HG03095 (cell line): ENCODE measurements at regions not wholly inside any gene's neighbourhood (a gene's known extent, or its start where the extent isn't known, plus 50 kb on each side); places are given as distances from the start of the nearest gene placed in this dataset.

Source experiments
- ATAC-seq: cut with Tn5 transposase; IDR thresholded peaks from one replicate; pipeline ENCODE4 v1.9.1; 2021; ENCODE audit warnings: moderate library complexity; ENCODE audit not compliant: unreplicated experiment

- no peak for ATAC-seq
Observed at GRCh38 chrX:9087271-9088040, 53.5 kb upstream of the FAM9B start.

GRCh38 chrX:9088896-9089295, 55.0 kb upstream of the FAM9B start:
- no peak for ATAC-seq

GRCh38 chrX:9090766-9091165, 56.8 kb upstream of the FAM9B start:
- no peak for ATAC-seq

- no peak for ATAC-seq
Observed at GRCh38 chrX:9091258-9091657, 57.3 kb upstream of the FAM9B start.

GRCh38 chrX:9102956-9103355, 69.0 kb upstream of the FAM9B start:
- ATAC-seq: no peak

GRCh38 chrX:9108054-9108453, 74.1 kb upstream of the FAM9B start:
- no peak for ATAC-seq

GRCh38 chrX:9110808-9111207, 76.9 kb upstream of the FAM9B start:
- ATAC-seq: no peak

GRCh38 chrX:9114245-9114644, 80.3 kb upstream of the FAM9B start:
- ATAC-seq: no peak

GRCh38 chrX:9117851-9118250, 83.9 kb upstream of the FAM9B start:
- ATAC-seq: no peak

GRCh38 chrX:9122519-9123245, 88.8 kb upstream of the FAM9B start:
- no peak for ATAC-seq

GRCh38 chrX:9127986-9128385, 94.1 kb upstream of the FAM9B start:
- no peak for ATAC-seq

- no peak for ATAC-seq
Observed at GRCh38 chrX:9130031-9130430, 96.1 kb upstream of the FAM9B start.

GRCh38 chrX:9131066-9131465, 97.1 kb upstream of the FAM9B start:
- no peak for ATAC-seq

- ATAC-seq: no peak
Observed at GRCh38 chrX:9132036-9132638, 98.2 kb upstream of the FAM9B start.

GRCh38 chrX:9133426-9133825, 99.5 kb upstream of the FAM9B start:
- ATAC-seq: no peak

GRCh38 chrX:9134366-9134765, 100.4 kb upstream of the FAM9B start:
- ATAC-seq: no peak

- ATAC-seq: no peak
Observed at GRCh38 chrX:9135901-9136510, 102.1 kb upstream of the FAM9B start.

GRCh38 chrX:9137152-9137551, 103.2 kb upstream of the FAM9B start:
- no peak for ATAC-seq

GRCh38 chrX:9141496-9141895, 107.6 kb upstream of the FAM9B start:
- no peak for ATAC-seq

- no peak for ATAC-seq
Observed at GRCh38 chrX:9144701-9145241, 110.8 kb upstream of the FAM9B start.

- no peak for ATAC-seq
Observed at GRCh38 chrX:9146657-9147056, 112.7 kb upstream of the FAM9B start.
